HG02885 (cell line): ENCODE measurements at regions not wholly inside any gene's neighbourhood (a gene's known extent, or its start where the extent isn't known, plus 50 kb on each side); places are given as distances from the start of the nearest gene placed in this dataset.

ENCODE experiments used
- ATAC-seq: cut with Tn5 transposase; IDR thresholded peaks from one replicate; pipeline ENCODE4 v1.9.1; 2021; ENCODE audit warnings: mild to moderate bottlenecking; ENCODE audit not compliant: unreplicated experiment, poor library complexity

DNA sequence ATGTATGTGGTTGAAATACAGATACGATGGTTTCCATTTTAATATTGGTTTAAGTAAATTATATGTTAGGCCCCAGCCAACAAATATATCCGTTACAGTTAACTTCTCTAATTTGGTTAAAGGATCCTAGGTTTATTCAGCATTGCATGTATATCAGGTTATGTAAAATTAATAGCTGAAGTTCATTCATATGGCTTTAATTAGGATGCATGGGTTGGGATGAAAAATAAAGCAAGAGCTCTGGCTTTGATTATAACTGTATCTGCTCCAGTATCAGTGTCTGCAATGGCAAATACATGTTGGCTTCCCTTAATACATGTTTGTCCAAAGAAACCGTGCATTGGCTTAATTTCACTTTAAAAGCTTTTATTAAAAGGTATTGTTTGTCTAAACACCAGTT, 435.7 kb upstream of the SETBP1 start:
- no peak for ATAC-seq

DNA sequence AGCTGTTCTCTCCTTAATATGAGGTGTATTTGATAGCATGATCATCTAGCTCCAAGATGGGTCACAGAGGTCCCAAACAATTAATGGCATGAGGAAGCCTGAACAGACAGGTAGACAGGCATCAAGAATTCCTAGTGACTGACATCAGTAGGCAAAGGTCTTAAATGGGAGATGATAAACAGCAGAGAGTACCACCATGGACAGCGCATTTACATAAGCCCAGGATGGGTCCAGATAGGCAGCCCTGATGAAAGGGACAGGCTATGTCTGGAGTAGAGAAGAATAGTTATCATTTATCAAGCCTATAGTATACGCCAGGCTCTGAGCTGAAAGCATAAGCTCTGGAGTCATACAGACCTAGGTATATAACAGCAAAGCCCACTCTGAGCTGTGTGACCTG, 434.7 kb upstream of the SETBP1 start:
- no peak for ATAC-seq

DNA sequence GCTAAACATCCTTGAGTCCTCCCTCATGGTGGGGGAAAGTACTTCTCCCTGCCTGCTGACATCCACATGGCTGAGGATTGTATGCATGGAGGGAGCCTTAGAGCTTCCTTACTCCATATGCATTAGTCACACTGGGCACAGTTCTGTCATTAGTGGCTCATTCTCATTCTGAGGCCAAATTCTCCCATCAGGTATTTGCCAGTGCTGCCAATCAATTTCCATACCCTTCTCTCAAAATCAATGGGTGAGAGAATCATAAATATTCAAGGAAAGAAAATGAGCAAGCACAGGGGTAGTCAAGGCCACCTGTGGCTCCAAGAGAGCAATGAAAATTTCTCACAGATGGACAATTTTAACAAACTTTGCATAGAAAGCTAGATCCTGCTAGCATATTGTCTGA, 422.6 kb upstream of the SETBP1 start:
- ATAC-seq: no peak

- no peak for ATAC-seq
These were observed 422.1 kb upstream of the SETBP1 start for GRCh38 chr18:44258576-44258975.

DNA sequence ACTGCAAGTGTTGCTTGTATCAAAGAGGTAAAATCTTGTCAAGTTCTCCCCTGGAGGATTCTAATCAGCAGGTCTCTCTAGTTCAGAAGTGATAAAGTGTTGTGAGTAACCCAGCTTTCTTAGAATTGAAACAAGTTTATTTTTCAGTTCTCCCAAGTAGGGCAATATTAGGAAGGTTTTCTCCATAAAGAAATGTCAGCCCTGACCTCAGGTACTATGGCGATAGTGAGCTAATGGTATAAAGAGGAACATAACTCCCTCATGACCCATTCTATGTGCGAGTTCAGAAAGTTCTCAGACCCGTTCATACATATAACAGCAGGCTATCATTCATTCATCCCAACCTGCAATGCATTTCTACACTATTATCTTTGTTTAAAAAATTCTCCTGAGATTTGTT, 421.1 kb upstream of the SETBP1 start:
- no peak for ATAC-seq

- no peak for ATAC-seq
These were observed 415.3 kb upstream of the SETBP1 start for GRCh38 chr18:44265437-44265836.

GRCh38 chr18:44273298-44273697, 407.4 kb upstream of the SETBP1 start:
- no peak for ATAC-seq

- no peak for ATAC-seq
These were observed 400.2 kb upstream of the SETBP1 start for GRCh38 chr18:44280479-44280878.

DNA sequence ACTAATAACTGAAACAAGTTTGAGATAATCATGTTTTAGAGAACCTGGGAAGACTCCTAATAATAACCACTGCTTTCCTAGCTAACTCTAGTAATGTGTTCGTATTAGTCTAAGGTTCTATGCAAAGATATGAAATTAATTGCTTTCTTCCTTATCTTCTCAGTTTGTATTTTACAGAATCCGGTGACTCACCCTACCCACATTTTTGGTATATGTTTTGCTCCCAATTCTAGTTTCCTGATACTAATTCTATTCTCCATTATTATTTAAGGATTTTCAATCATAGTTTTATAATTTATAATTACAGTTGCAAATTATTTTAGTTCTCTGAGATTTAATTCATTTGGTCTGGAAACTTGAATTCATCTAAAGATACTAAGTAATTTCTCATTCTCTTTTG, 394.6 kb upstream of the SETBP1 start:
- no peak for ATAC-seq

DNA sequence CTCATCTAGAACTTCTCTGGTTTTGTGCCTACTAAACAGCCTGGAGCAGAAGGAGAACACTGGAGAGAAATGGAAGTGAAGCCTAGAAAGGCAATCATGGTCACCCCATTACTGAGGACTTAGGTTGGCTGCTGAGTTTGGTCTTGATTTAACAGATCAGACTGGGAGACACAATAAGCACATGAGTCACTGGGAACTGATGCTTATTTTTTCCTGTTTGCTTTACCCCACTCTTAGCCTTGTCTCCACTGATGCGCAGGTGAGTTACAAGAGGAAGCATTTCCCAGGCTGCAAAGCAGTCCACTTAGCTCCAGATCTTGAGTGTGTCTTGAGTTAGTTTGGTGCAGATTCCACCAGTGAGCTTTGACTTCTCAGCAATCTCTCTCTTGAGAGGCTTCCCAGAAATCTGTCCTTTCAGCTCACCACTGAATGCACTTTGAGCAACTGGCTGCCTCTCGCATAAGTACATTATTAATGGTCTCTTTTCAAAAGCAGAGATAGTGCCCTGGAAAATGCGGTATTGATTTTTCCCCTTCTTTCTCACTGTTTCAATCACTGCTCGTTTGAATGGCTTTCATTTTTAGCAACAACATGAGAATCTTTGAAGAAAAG, 390.2 kb upstream of the SETBP1 start:
- no peak for ATAC-seq

DNA sequence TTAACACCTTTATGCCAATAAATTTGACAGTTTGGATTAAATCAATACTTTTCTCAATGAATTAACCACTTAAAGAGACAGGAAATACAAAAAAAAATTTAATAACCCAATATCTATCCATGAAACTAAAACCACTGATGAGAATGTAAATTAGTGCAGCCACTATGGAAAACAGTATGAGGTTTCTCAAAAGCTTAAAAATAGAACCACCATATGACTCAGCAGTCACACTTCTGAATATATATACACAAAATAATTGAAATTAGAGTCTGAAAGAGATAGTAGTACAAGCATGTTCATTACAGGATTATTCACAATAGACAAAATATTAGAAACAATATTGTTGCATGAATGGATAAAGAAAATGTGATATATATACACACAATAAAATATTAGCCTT, 382.1 kb upstream of the SETBP1 start:
- ATAC-seq: no peak

DNA sequence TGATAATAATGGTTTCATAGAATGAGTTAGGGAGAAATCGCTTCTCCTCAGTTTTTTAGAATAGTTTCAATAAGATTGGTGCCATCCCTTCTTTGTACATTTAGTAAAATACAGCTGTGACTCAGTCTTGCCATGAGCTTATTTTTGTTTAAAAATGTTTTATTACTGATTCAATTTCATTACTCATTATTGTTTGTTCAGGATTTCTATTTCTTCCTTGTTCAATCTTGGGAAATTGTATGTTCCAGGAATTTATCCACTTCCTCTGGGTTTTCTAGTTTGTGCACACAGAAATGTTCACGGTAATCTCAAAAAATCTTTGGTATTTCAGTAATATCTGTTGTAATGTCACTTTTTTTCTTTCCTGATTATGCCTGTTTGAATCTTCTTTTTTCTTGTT, 371.5 kb upstream of the SETBP1 start:
- ATAC-seq: no peak

DNA sequence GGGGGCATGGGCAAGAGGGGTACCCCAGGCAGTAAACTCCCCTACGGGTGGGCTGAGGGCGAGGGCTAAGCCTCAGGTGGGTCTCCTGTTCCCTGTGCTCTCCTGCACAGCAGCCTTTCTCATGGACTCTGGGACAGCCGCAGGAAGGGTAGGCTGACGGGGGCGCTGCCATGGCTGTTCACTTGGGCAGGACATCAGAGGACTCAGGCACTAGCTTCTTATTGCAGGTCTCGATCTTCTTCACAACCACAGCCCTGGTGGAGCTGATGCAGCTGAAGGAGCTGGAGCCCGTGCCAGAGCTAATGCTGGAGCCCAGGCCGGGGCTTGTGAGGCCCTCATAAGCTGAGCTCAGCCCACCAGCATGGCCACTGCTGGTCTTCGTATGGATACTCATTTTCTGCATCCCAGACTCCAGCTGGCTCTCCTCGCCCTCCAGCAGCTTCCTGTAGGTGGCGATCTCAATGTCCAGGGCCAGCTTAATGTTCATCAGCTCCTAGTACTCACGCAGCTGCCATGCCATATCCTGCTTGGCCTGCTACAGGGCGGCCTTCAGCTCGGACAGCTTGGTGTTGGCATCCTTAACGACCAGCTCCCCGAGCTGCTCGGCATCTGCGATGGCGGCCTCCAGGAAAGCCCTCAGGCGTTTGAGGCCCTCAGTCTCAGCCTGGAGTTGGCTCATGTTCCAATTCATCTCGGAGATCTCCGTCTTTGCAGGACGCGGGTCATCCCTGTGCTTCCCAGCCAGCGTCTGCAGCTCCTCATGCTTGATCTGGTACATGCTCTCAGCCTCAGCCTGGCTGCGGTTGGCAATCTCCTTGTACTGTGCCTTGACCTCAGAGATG, 359.8 kb upstream of the SETBP1 start:
- no peak for ATAC-seq

- no peak for ATAC-seq
These were observed 358.7 kb upstream of the SETBP1 start for GRCh38 chr18:44321868-44322590.

GRCh38 chr18:44323125-44323524, 357.6 kb upstream of the SETBP1 start:
- ATAC-seq: no peak

DNA sequence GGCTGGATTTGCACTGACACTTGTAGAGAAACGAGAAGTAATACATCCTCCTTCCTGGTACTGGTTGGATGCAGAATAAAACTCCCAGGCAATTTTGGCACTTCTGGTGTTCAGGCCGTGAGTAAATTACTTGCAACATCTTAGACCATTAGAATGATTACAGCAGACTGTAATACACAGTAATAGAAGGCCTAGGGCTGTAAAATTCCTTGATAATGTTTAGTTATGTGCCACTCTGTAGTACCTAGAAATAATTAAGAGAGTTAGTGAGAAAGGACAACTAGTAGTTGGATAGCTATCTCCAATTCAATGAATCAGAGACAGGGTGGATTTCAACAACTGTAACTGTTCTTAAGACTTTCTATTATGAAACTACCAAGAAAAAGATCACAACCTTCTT, 356.3 kb upstream of the SETBP1 start:
- no peak for ATAC-seq

GRCh38 chr18:44325903-44326635, 354.6 kb upstream of the SETBP1 start:
- ATAC-seq: no peak

GRCh38 chr18:44331656-44332570, 348.8 kb upstream of the SETBP1 start:
- no peak for ATAC-seq

GRCh38 chr18:44341759-44342158, 338.9 kb upstream of the SETBP1 start:
- no peak for ATAC-seq

DNA sequence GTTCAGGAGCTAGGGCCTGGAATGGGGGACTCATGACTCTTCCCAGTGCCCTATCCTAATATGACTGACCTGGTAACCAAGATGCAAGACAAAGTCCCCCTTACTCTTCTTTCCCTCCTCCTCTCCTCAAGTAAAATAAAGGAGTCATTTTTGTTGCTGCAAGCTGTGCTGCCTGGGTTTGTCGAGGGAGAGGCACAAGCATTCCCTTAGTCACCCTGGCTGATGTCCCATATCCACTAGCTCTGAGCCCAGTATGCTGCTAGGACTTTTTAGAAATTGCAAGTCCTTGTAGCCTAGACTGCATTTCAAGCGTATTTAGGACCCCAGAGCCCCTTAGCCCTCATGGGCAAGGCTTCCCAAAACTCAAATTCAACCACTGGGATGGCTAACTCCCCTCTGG, 338.5 kb upstream of the SETBP1 start:
- no peak for ATAC-seq
